ENCODE measurements at regions not wholly inside any gene's neighbourhood (a gene's known extent, or its start where the extent isn't known, plus 50 kb on each side); places are given as distances from the start of the nearest gene placed in this dataset.

- no peak for DNase-seq (ENCODE audit: low read depth, low spot score)
- in situ Hi-C loops (cut with HindIII; ENCODE audit: low sequenced_read_pairs), result no loop called here
- H3K4me3 ChIP-seq (ENCODE audit: low read depth, low read length), result no peak overlapping the region
- TF ChIP-seq CTCF (IDR thresholded peaks at IDR 0.05; ENCODE audit: low read depth, low read length), result no peak
These were observed 84.5 kb upstream of the SLC1A4 start for GRCh38 chr2:64904413-64905329.

- TF ChIP-seq CTCF (IDR thresholded peaks at IDR 0.05; ENCODE audit: low read depth, low read length), result no peak
- in situ Hi-C loops (cut with HindIII; ENCODE audit: low sequenced_read_pairs), result no loop called here
- no peak for DNase-seq (ENCODE audit: low read depth, low spot score)
- H3K4me3 ChIP-seq (ENCODE audit: low read depth, low read length), result no peak overlapping the region
These were observed 83.7 kb upstream of the SLC1A4 start for GRCh38 chr2:64905338-64906024.

- no peak for DNase-seq (ENCODE audit: low read depth, low spot score)
- in situ Hi-C loops (cut with HindIII; ENCODE audit: low sequenced_read_pairs), result no loop called here
- TF ChIP-seq CTCF (IDR thresholded peaks at IDR 0.05; ENCODE audit: low read depth, low read length), result no peak
- no peak overlapping the region for H3K4me3 ChIP-seq (ENCODE audit: low read depth, low read length)
These were observed 82.2 kb upstream of the SLC1A4 start for GRCh38 chr2:64906853-64907536.

GRCh38 chr2:64908406-64908805 is 80.8 kb upstream of the SLC1A4 start:
- H3K4me3 ChIP-seq (ENCODE audit: low read depth, low read length), result no peak overlapping the region
- in situ Hi-C loops (cut with HindIII; ENCODE audit: low sequenced_read_pairs), result no loop called here
- TF ChIP-seq CTCF (IDR thresholded peaks at IDR 0.05; ENCODE audit: low read depth, low read length), result no peak
- no peak for DNase-seq (ENCODE audit: low read depth, low spot score)

- no peak overlapping the region for H3K4me3 ChIP-seq (ENCODE audit: low read depth, low read length)
- TF ChIP-seq CTCF (IDR thresholded peaks at IDR 0.05; ENCODE audit: low read depth, low read length), result no peak
- no peak for DNase-seq (ENCODE audit: low read depth, low spot score)
- in situ Hi-C loops (cut with HindIII; ENCODE audit: low sequenced_read_pairs), result no loop called here
These were observed 78.7 kb upstream of the SLC1A4 start for GRCh38 chr2:64910523-64910922.

GRCh38 chr2:64910972-64911433 is 78.2 kb upstream of the SLC1A4 start:
- no peak overlapping the region for H3K4me3 ChIP-seq (ENCODE audit: low read depth, low read length)
- TF ChIP-seq CTCF (IDR thresholded peaks at IDR 0.05; ENCODE audit: low read depth, low read length), result no peak
- in situ Hi-C loops (cut with HindIII; ENCODE audit: low sequenced_read_pairs), result no loop called here
- DNase-seq (ENCODE audit: low read depth, low spot score), result no peak
